ENCODE measurements at regions not wholly inside any gene's neighbourhood (a gene's known extent, or its start where the extent isn't known, plus 50 kb on each side); places are given as distances from the start of the nearest gene placed in this dataset.

DNA sequence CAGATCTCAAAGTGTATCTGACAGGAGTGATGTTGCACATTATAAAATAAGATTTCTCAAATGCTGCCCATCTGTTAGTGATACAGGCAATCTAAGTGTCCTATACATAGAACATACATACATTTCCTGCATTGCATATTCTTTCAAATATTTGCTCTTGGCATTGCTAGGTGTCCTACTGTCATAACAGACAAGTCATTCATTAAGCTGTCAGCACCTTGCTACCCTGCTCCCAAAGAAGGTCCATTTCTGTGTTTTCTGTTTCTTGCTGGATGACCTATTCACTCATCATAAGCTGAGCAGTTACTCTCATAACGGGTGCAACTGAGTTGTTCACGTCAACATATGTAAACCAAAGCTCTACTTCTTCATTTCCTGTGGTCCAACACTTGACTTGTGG, 719.0 kb downstream of the KCNJ2 start:
- Histone ChIP-seq H3K36me3 (ENCODE audit: control insufficient read depth, insufficient read depth, low read length) (no peaks in the 10 kb centered on the region), H3K27ac (ENCODE audit: low read depth, low read length) (no peak overlapping the region), H3K4me1 (ENCODE audit: control insufficient read depth, insufficient read depth, low read length) (no peaks in the 10 kb centered on the region), H3K4me3 (ENCODE audit: low read length) (no peak overlapping the region), H3K9ac (ENCODE audit: low read length) (no peak overlapping the region), H3K27me3 (ENCODE audit: control insufficient read depth, insufficient read depth, low read length) (no peaks in the 10 kb centered on the region)

GRCh38 chr17:70891306-70891705, 722.0 kb downstream of the KCNJ2 start:
- H3K9ac ChIP-seq (ENCODE audit: low read length): no peak overlapping the region
- H3K4me3 ChIP-seq (ENCODE audit: low read length): no peak overlapping the region
- H3K27me3 ChIP-seq (ENCODE audit: control insufficient read depth, insufficient read depth, low read length): no peaks in the 10 kb centered on the region
- H3K36me3 ChIP-seq (ENCODE audit: control insufficient read depth, insufficient read depth, low read length): no peaks in the 10 kb centered on the region
- H3K27ac ChIP-seq (ENCODE audit: low read depth, low read length): no peak overlapping the region
- no peaks in the 10 kb centered on the region for H3K4me1 ChIP-seq (ENCODE audit: control insufficient read depth, insufficient read depth, low read length)

DNA sequence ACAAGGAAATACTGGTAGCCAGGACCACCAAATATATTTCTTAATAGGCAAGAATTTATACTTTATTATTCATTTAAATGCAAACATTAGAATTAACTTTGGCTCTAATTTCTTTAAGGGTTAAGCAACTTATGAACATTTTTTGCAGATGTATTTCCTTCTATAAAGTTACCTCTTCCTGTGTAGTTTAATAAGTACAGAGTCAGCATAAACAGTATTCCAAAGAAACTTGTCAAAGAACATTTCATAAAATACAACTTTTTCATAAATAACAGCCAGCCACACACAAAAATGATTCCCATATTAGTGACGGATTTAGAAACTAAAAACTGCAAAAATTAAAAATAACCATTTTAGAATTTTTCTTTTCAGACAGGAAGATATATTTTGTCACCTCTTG, 723.2 kb downstream of the KCNJ2 start:
- no peaks in the 10 kb centered on the region for H3K36me3 ChIP-seq (ENCODE audit: control insufficient read depth, insufficient read depth, low read length)
- H3K9ac ChIP-seq (ENCODE audit: low read length): no peak overlapping the region
- no peaks in the 10 kb centered on the region for H3K4me1 ChIP-seq (ENCODE audit: control insufficient read depth, insufficient read depth, low read length)
- no peak overlapping the region for H3K4me3 ChIP-seq (ENCODE audit: low read length)
- no peaks in the 10 kb centered on the region for H3K27me3 ChIP-seq (ENCODE audit: control insufficient read depth, insufficient read depth, low read length)
- no peak overlapping the region for H3K27ac ChIP-seq (ENCODE audit: low read depth, low read length)

- Histone ChIP-seq H3K4me3 (ENCODE audit: low read length) (no peak overlapping the region), H3K9ac (ENCODE audit: low read length) (no peak overlapping the region), H3K27ac (ENCODE audit: low read depth, low read length) (no peak overlapping the region), H3K27me3 (ENCODE audit: control insufficient read depth, insufficient read depth, low read length) (no peaks in the 10 kb centered on the region), H3K36me3 (ENCODE audit: control insufficient read depth, insufficient read depth, low read length) (no peaks in the 10 kb centered on the region), H3K4me1 (ENCODE audit: control insufficient read depth, insufficient read depth, low read length) (no peaks in the 10 kb centered on the region)
These were observed 727.5 kb downstream of the KCNJ2 start for GRCh38 chr17:70896843-70897242.

DNA sequence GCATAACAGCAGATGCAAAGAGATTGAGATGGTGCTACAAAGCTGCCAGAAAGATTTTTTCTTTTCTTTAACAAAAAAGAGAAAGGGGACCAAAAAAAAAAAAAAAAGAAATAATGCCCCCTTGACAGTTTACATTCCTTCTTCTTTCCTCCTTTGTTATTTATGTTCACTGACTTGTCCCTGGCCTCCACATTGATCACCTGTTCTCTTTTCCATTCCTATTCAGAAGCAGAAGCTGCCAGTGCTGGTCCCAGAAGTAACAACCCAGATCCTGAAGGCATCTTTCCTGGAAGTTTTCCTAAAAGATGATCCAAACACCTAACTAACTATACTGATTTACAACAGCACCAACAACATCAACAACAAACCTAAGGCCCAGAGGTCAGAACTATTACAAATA, 728.1 kb downstream of the KCNJ2 start:
- H3K9ac ChIP-seq (ENCODE audit: low read length): no peak overlapping the region
- H3K36me3 ChIP-seq (ENCODE audit: control insufficient read depth, insufficient read depth, low read length): no peaks in the 10 kb centered on the region
- H3K4me3 ChIP-seq (ENCODE audit: low read length): no peak overlapping the region
- H3K4me1 ChIP-seq (ENCODE audit: control insufficient read depth, insufficient read depth, low read length): no peaks in the 10 kb centered on the region
- no peaks in the 10 kb centered on the region for H3K27me3 ChIP-seq (ENCODE audit: control insufficient read depth, insufficient read depth, low read length)
- H3K27ac ChIP-seq (ENCODE audit: low read depth, low read length): no peak overlapping the region

DNA sequence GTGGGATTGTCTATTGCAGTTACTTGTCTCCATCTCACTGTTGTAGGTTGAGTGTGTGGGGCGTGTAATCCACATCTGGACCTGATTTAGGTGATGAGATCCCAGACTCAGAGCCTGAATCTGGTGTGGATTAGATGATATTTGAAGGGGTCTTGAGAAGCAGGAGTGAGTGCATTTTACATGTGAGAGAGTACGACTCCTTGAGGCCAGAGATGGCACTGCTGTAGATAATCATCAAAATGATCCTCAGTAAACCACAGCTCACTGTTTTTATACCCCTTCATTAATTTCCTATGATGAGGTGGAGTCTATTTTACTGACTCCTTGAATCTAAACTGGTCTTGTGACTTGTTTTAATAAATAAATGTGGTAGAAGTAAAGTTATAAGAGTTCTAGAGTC, 732.5 kb downstream of the KCNJ2 start:
- no peaks in the 10 kb centered on the region for H3K4me1 ChIP-seq (ENCODE audit: control insufficient read depth, insufficient read depth, low read length)
- no peaks in the 10 kb centered on the region for H3K27me3 ChIP-seq (ENCODE audit: control insufficient read depth, insufficient read depth, low read length)
- no peak overlapping the region for H3K9ac ChIP-seq (ENCODE audit: low read length)
- no peak overlapping the region for H3K4me3 ChIP-seq (ENCODE audit: low read length)
- no peak overlapping the region for H3K27ac ChIP-seq (ENCODE audit: low read depth, low read length)
- no peaks in the 10 kb centered on the region for H3K36me3 ChIP-seq (ENCODE audit: control insufficient read depth, insufficient read depth, low read length)

GRCh38 chr17:70905796-70906195, 736.5 kb downstream of the KCNJ2 start:
- H3K9ac ChIP-seq (ENCODE audit: low read length): no peak overlapping the region
- no peaks in the 10 kb centered on the region for H3K4me1 ChIP-seq (ENCODE audit: control insufficient read depth, insufficient read depth, low read length)
- no peak overlapping the region for H3K27ac ChIP-seq (ENCODE audit: low read depth, low read length)
- no peaks in the 10 kb centered on the region for H3K27me3 ChIP-seq (ENCODE audit: control insufficient read depth, insufficient read depth, low read length)
- H3K36me3 ChIP-seq (ENCODE audit: control insufficient read depth, insufficient read depth, low read length): no peaks in the 10 kb centered on the region
- H3K4me3 ChIP-seq (ENCODE audit: low read length): no peak overlapping the region

DNA sequence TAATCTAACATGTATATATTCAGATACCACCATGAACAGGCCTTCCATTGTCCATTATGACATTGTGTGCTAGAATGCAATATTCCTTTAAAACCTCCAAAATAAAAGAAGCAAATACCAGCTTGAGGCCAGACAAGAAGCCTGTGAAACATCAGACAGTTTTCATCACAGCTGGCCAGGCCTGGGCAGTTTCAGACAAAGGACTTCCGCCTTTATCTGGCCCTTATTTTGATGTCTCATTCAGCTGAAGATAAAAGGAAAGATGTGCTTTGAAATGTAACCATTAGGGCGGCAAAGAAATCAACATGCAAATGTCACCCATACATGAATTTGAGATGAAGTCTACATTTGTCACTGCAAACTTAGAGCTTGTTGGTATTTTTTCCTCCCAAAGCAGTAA, 737.5 kb downstream of the KCNJ2 start:
- Histone ChIP-seq H3K27me3 (ENCODE audit: control insufficient read depth, insufficient read depth, low read length) (no peaks in the 10 kb centered on the region), H3K36me3 (ENCODE audit: control insufficient read depth, insufficient read depth, low read length) (no peaks in the 10 kb centered on the region), H3K9ac (ENCODE audit: low read length) (no peak overlapping the region), H3K4me3 (ENCODE audit: low read length) (no peak overlapping the region), H3K27ac (ENCODE audit: low read depth, low read length) (no peak overlapping the region), H3K4me1 (ENCODE audit: control insufficient read depth, insufficient read depth, low read length) (no peaks in the 10 kb centered on the region)

GRCh38 chr17:70912716-70913485, 743.6 kb downstream of the KCNJ2 start:
- H3K27me3 ChIP-seq (ENCODE audit: control insufficient read depth, insufficient read depth, low read length): no peaks in the 10 kb centered on the region
- H3K9ac ChIP-seq (ENCODE audit: low read length): no peak overlapping the region
- no peaks in the 10 kb centered on the region for H3K36me3 ChIP-seq (ENCODE audit: control insufficient read depth, insufficient read depth, low read length)
- no peak overlapping the region for H3K4me3 ChIP-seq (ENCODE audit: low read length)
- no peaks in the 10 kb centered on the region for H3K4me1 ChIP-seq (ENCODE audit: control insufficient read depth, insufficient read depth, low read length)
- H3K27ac ChIP-seq (ENCODE audit: low read depth, low read length): no peak overlapping the region

- no peak overlapping the region for H3K27ac ChIP-seq (ENCODE audit: low read depth, low read length)
- no peaks in the 10 kb centered on the region for H3K27me3 ChIP-seq (ENCODE audit: control insufficient read depth, insufficient read depth, low read length)
- H3K36me3 ChIP-seq (ENCODE audit: control insufficient read depth, insufficient read depth, low read length): no peaks in the 10 kb centered on the region
- no peak overlapping the region for H3K4me3 ChIP-seq (ENCODE audit: low read length)
- H3K9ac ChIP-seq (ENCODE audit: low read length): no peak overlapping the region
- no peaks in the 10 kb centered on the region for H3K4me1 ChIP-seq (ENCODE audit: control insufficient read depth, insufficient read depth, low read length)
These were observed 747.1 kb downstream of the KCNJ2 start for GRCh38 chr17:70916469-70916868.

DNA sequence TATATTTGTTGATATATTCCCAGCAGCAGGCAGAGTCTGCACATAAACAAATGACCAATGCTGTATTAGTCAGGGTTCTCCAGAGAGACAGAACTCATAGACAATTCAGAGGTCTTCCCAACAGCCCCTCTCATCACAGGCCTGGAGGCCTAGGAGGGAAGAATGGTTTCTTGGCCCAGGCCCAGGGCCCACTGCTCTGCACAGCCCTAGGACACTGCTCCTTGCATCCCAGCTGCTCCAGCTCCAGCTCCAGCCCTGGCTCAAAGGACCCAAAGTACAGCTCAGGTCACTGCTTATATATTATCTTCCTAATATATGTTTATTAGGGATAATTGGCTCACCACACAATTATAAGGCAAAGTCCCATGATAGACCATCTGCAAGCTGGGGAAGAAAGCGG, 749.9 kb downstream of the KCNJ2 start:
- H3K27ac ChIP-seq (ENCODE audit: low read depth, low read length): no peak overlapping the region
- H3K4me3 ChIP-seq (ENCODE audit: low read length): no peak overlapping the region
- H3K9ac ChIP-seq (ENCODE audit: low read length): no peak overlapping the region
- H3K27me3 ChIP-seq (ENCODE audit: control insufficient read depth, insufficient read depth, low read length): no peaks in the 10 kb centered on the region
- H3K4me1 ChIP-seq (ENCODE audit: control insufficient read depth, insufficient read depth, low read length): no peaks in the 10 kb centered on the region
- no peaks in the 10 kb centered on the region for H3K36me3 ChIP-seq (ENCODE audit: control insufficient read depth, insufficient read depth, low read length)

GRCh38 chr17:70920416-70920815, 751.1 kb downstream of the KCNJ2 start:
- Histone ChIP-seq H3K27ac (ENCODE audit: low read depth, low read length) (no peak overlapping the region), H3K36me3 (ENCODE audit: control insufficient read depth, insufficient read depth, low read length) (no peaks in the 10 kb centered on the region), H3K27me3 (ENCODE audit: control insufficient read depth, insufficient read depth, low read length) (no peaks in the 10 kb centered on the region), H3K4me1 (ENCODE audit: control insufficient read depth, insufficient read depth, low read length) (no peaks in the 10 kb centered on the region), H3K9ac (ENCODE audit: low read length) (no peak overlapping the region), H3K4me3 (ENCODE audit: low read length) (no peak overlapping the region)

GRCh38 chr17:70922268-70922667, 752.9 kb downstream of the KCNJ2 start:
- Histone ChIP-seq H3K27me3 (ENCODE audit: control insufficient read depth, insufficient read depth, low read length) (no peaks in the 10 kb centered on the region), H3K4me1 (ENCODE audit: control insufficient read depth, insufficient read depth, low read length) (no peaks in the 10 kb centered on the region), H3K36me3 (ENCODE audit: control insufficient read depth, insufficient read depth, low read length) (no peaks in the 10 kb centered on the region), H3K4me3 (ENCODE audit: low read length) (no peak overlapping the region), H3K9ac (ENCODE audit: low read length) (no peak overlapping the region), H3K27ac (ENCODE audit: low read depth, low read length) (no peak overlapping the region)
